OCI-LY1 (cell line): ENCODE measurements at regions not wholly inside any gene's neighbourhood (a gene's known extent, or its start where the extent isn't known, plus 50 kb on each side); places are given as distances from the start of the nearest gene placed in this dataset.

Experiments used
- H2AFZ ChIP-seq: fragments of 200-600 bp; sonication (generic), shearing (Covaris generic); 2 replicates; pipeline ENCODE4 v1.6.0; 2014; ENCODE audit warnings: antibody characterized with exemption, mild to moderate bottlenecking, low read length
- H3F3A ChIP-seq: fragments of 200-600 bp; sonication (generic), shearing (Covaris generic); 2 replicates; pipeline ENCODE4 v1.6.0; 2014; ENCODE audit warnings: mild to moderate bottlenecking, antibody characterized with exemption, low read length, moderate library complexity; ENCODE audit not compliant: insufficient read depth
- H3K27ac ChIP-seq: fragments of 200-600 bp; sonication (generic); 2 replicates; pipeline ENCODE4 v1.5.1; 2014; ENCODE audit warnings: low read length, mixed run types, mild to moderate bottlenecking, low read depth; ENCODE audit not compliant: poor library complexity, severe bottlenecking
- H3K27me3 ChIP-seq: fragments of 200-600 bp; sonication (generic); 2 replicates; pipeline ENCODE4 v1.6.0; 2014; ENCODE audit warnings: antibody characterized with exemption, mild to moderate bottlenecking, low read length, moderate library complexity; ENCODE audit not compliant: insufficient read depth
- H3K36me3 ChIP-seq: fragments of 200-600 bp; sonication (generic); 2 replicates; pipeline ENCODE4 v1.6.1; 2014; ENCODE audit warnings: mild to moderate bottlenecking, antibody characterized with exemption, low read length, moderate library complexity, mixed read lengths; ENCODE audit not compliant: insufficient read depth
- H3K4me1 ChIP-seq: fragments of 200-600 bp; sonication (generic); 2 replicates; pipeline ENCODE4 v1.5.1; 2014; ENCODE audit warnings: mild to moderate bottlenecking, low read length, moderate library complexity; ENCODE audit not compliant: insufficient read depth, severe bottlenecking
- H3K4me2 ChIP-seq: fragments of 200-600 bp; sonication (generic), shearing (Covaris generic); 2 replicates; pipeline ENCODE4 v1.6.1; 2014; ENCODE audit warnings: low read length
- H3K4me3 ChIP-seq: fragments of 200-600 bp; sonication (generic); 2 replicates; pipeline ENCODE4 v1.5.1; 2014; ENCODE audit warnings: low read length, low read depth, mild to moderate bottlenecking, mixed read lengths; ENCODE audit not compliant: poor library complexity, severe bottlenecking
- H3K79me2 ChIP-seq: fragments of 200-600 bp; shearing (Covaris generic); 2 replicates; pipeline ENCODE4 v1.6.1; 2016; ENCODE audit warnings: mixed run types, low read length, mixed read lengths; ENCODE audit not compliant: insufficient read depth
- H3K9ac ChIP-seq: fragments of 200-600 bp; sonication (generic), shearing (Covaris generic); 2 replicates; pipeline ENCODE4 v1.6.1; 2014; ENCODE audit warnings: mild to moderate bottlenecking, low read length, mixed read lengths
- H3K9me2 ChIP-seq: fragments of 200-600 bp; sonication (generic), shearing (Covaris generic); 2 replicates; pipeline ENCODE4 v1.6.1; 2014; ENCODE audit warnings: low read depth, mild to moderate bottlenecking, low read length, mixed read lengths
- H3K9me3 ChIP-seq: fragments of 200-600 bp; shearing (Covaris generic); 2 replicates; pipeline ENCODE4 v1.6.1; 2014; ENCODE audit warnings: low read length, mixed read lengths
- H4K20me1 ChIP-seq: fragments of 200-600 bp; sonication (generic), shearing (Covaris generic); 2 replicates; pipeline ENCODE4 v1.6.0; 2016; ENCODE audit warnings: mild to moderate bottlenecking, low read length; ENCODE audit not compliant: insufficient read depth
- CTCF ChIP-seq: fragments of 200-600 bp; sonication (generic), shearing (Covaris generic); IDR thresholded peaks from 2 replicates; pipeline ENCODE4 v1.5.1; 2017; ENCODE audit warnings: mild to moderate bottlenecking, antibody characterized with exemption, low read length, moderate library complexity, mixed read lengths
- EZH2 ChIP-seq: fragments of 200-600 bp; sonication (generic), shearing (Covaris generic); IDR thresholded peaks from 2 replicates; pipeline ENCODE4 v1.8.0; 2017; ENCODE audit warnings: borderline replicate concordance, mixed run types, mild to moderate bottlenecking, antibody characterized with exemption, low read length, moderate library complexity, mixed read lengths

GRCh38 chr6:16849988-16850680 lies 88.9 kb upstream of the ATXN1 start:
- no peaks in the 10 kb centered on the region for H3K9me3 ChIP-seq
- no peaks in the 10 kb centered on the region for H3K79me2 ChIP-seq
- H3F3A ChIP-seq, result no peaks in the 10 kb centered on the region
- H3K27me3 ChIP-seq, result no peaks in the 10 kb centered on the region
- no peaks in the 10 kb centered on the region for H3K4me1 ChIP-seq
- no peak overlapping the region for H2AFZ ChIP-seq
- no peaks in the 10 kb centered on the region for H4K20me1 ChIP-seq
- no peaks in the 10 kb centered on the region for H3K9me2 ChIP-seq
- no peak for TF ChIP-seq CTCF
- no peak overlapping the region for H3K4me3 ChIP-seq
- no peak overlapping the region for H3K27ac ChIP-seq
- no peak overlapping the region for H3K4me2 ChIP-seq
- H3K36me3 ChIP-seq, result no peaks in the 10 kb centered on the region
- H3K9ac ChIP-seq, result no peak overlapping the region

GRCh38 chr6:16849280-16849987 lies 88.2 kb upstream of the ATXN1 start:
- Histone ChIP-seq H3K27ac (no peak overlapping the region), H2AFZ (no peak overlapping the region), H3K9ac (no peak overlapping the region)

GRCh38 chr6:16846399-16846778 lies 85.1 kb upstream of the ATXN1 start:
- Histone ChIP-seq H2AFZ (no peak overlapping the region), H4K20me1 (no peaks in the 10 kb centered on the region), H3K79me2 (no peaks in the 10 kb centered on the region), H3K4me1 (no peaks in the 10 kb centered on the region), H3K4me2 (no peak overlapping the region), H3K9ac (no peak overlapping the region), H3K36me3 (no peaks in the 10 kb centered on the region), H3K9me2 (no peaks in the 10 kb centered on the region), H3K9me3 (no peaks in the 10 kb centered on the region), H3K27ac (no peak overlapping the region), H3K4me3 (no peak overlapping the region), H3F3A (no peaks in the 10 kb centered on the region), H3K27me3 (no peaks in the 10 kb centered on the region)
- TF ChIP-seq CTCF, result no peak
- TF ChIP-seq EZH2, result no peak

More at GRCh38 chr6:16849280-16849987, 88.2 kb upstream of the ATXN1 start:
- Histone ChIP-seq H3K27me3 (no peaks in the 10 kb centered on the region), H3F3A (no peaks in the 10 kb centered on the region), H4K20me1 (no peaks in the 10 kb centered on the region), H3K4me3 (no peak overlapping the region), H3K4me2 (no peak overlapping the region), H3K9me2 (no peaks in the 10 kb centered on the region), H3K79me2 (no peaks in the 10 kb centered on the region), H3K4me1 (no peaks in the 10 kb centered on the region), H3K36me3 (no peaks in the 10 kb centered on the region), H3K9me3 (no peaks in the 10 kb centered on the region)
- no peak for TF ChIP-seq CTCF
- TF ChIP-seq EZH2, result no peak
